ENCODE measurements at regions not wholly inside any gene's neighbourhood (a gene's known extent, or its start where the extent isn't known, plus 50 kb on each side); places are given as distances from the start of the nearest gene placed in this dataset.

- no peaks in the 10 kb centered on the region for H3K36me3 ChIP-seq
- H3K27me3 ChIP-seq (ENCODE audit: low read depth) = no peaks in the 10 kb centered on the region
- peaks cover 53% of the 10 kb centered on the region for H3K4me1 ChIP-seq
- no peak for DNase-seq
- H3K27ac ChIP-seq (replicated peaks) = no peak overlapping the region
- no peak overlapping the region for H3K4me3 ChIP-seq
- no peak for TF ChIP-seq CTCF (IDR thresholded peaks at IDR 0.05; ENCODE audit: borderline replicate concordance)
- H3K9me3 ChIP-seq (replicated peaks) = no peaks in the 10 kb centered on the region
- intact Hi-C loops (cut with micrococcal nuclease) = no loop called here
Observed at GRCh38 chr1:115214098-115214497, 124.0 kb downstream of the NGF start.

- intact Hi-C loops (cut with micrococcal nuclease) = no loop called here
- Histone ChIP-seq H3K27ac (replicated peaks) (peak overlapping the region; percentile 0), H3K9me3 (replicated peaks) (no peaks in the 10 kb centered on the region), H3K4me1 (peaks cover 48% of the 10 kb centered on the region), H3K27me3 (ENCODE audit: low read depth) (no peaks in the 10 kb centered on the region), H3K36me3 (no peaks in the 10 kb centered on the region), H3K4me3 (no peak overlapping the region)
- no peak for TF ChIP-seq CTCF (IDR thresholded peaks at IDR 0.05; ENCODE audit: borderline replicate concordance)
- no peak for DNase-seq
Observed at GRCh38 chr1:115213130-115213529, 123.8 kb upstream of the TSPAN2 start.

GRCh38 chr1:115211071-115211745 lies 121.9 kb upstream of the TSPAN2 start:
- peak overlapping the region; percentile 76 for H3K27ac ChIP-seq (replicated peaks)
- peak; percentile 29 for DNase-seq
- TF ChIP-seq CTCF (IDR thresholded peaks at IDR 0.05; ENCODE audit: borderline replicate concordance) = no peak
- no peaks in the 10 kb centered on the region for H3K27me3 ChIP-seq (ENCODE audit: low read depth)
- intact Hi-C loops (cut with micrococcal nuclease) = no loop called here
- no peak overlapping the region for H3K4me3 ChIP-seq
- H3K9me3 ChIP-seq (replicated peaks) = no peaks in the 10 kb centered on the region
- peaks cover 28% of the 10 kb centered on the region for H3K4me1 ChIP-seq
- no peaks in the 10 kb centered on the region for H3K36me3 ChIP-seq

GRCh38 chr1:115210302-115210711 lies 121.0 kb upstream of the TSPAN2 start:
- Histone ChIP-seq H3K27ac (replicated peaks) (peak overlapping the region; percentile 76), H3K27me3 (ENCODE audit: low read depth) (no peaks in the 10 kb centered on the region), H3K4me1 (peaks cover 21% of the 10 kb centered on the region), H3K9me3 (replicated peaks) (no peaks in the 10 kb centered on the region), H3K36me3 (no peaks in the 10 kb centered on the region), H3K4me3 (no peak overlapping the region)
- DNase-seq = no peak
- no peak for TF ChIP-seq CTCF (IDR thresholded peaks at IDR 0.05; ENCODE audit: borderline replicate concordance)
- intact Hi-C loops (cut with micrococcal nuclease) = no loop called here

- peak overlapping the region; percentile 82 for H3K27ac ChIP-seq (replicated peaks)
- no peaks in the 10 kb centered on the region for H3K36me3 ChIP-seq
- intact Hi-C loops (cut with micrococcal nuclease) = no loop called here
Observed at GRCh38 chr1:115204513-115204912, 115.2 kb upstream of the TSPAN2 start.

More at GRCh38 chr1:115204513-115204912, 115.2 kb upstream of the TSPAN2 start:
- no peak for TF ChIP-seq CTCF (IDR thresholded peaks at IDR 0.05; ENCODE audit: borderline replicate concordance)
- no peak overlapping the region for H3K4me3 ChIP-seq
- no peak for DNase-seq
- peaks cover 23% of the 10 kb centered on the region for H3K9me3 ChIP-seq (replicated peaks)
- H3K4me1 ChIP-seq = peaks cover 23% of the 10 kb centered on the region
- no peaks in the 10 kb centered on the region for H3K27me3 ChIP-seq (ENCODE audit: low read depth)

Data from left ventricle myocardium inferior (tissue), 1 donor.